ENCODE measurements at regions not wholly inside any gene's neighbourhood (a gene's known extent, or its start where the extent isn't known, plus 50 kb on each side); places are given as distances from the start of the nearest gene placed in this dataset.

- TF ChIP-seq EZH2phosphoT487 (IDR thresholded peaks at IDR 0.05; ENCODE audit: unreplicated experiment) (no peak), ZNF331 (CRISPR knock-in tag; IDR thresholded peaks at IDR 0.05; ENCODE audit: low read depth) (no peak), ZNF114 (CRISPR knock-in tag; IDR thresholded peaks at IDR 0.05) (no peak), JUNB (IDR thresholded peaks at IDR 0.05; ENCODE audit: unreplicated experiment) (no peak), CTCF (conservative IDR thresholded peaks at IDR 0.05; ENCODE audit: low read depth in 2 of 2) (no peak), NANOG (IDR thresholded peaks at IDR 0.05; ENCODE audit: borderline replicate concordance) (no peak), STAT1 (IDR thresholded peaks at IDR 0.05; ENCODE audit: unreplicated experiment) (no peak), POLR2AphosphoS5 (IDR thresholded peaks at IDR 0.05; ENCODE audit: low read depth) (no peak), EZH2 (IDR thresholded peaks at IDR 0.05; ENCODE audit: low read depth, unreplicated experiment) (no peak), REST (IDR thresholded peaks at IDR 0.05; ENCODE audit: unreplicated experiment) (no peak), ETS1 (IDR thresholded peaks at IDR 0.05) (no peak), CREB1 (CRISPR knock-in tag; IDR thresholded peaks at IDR 0.05; ENCODE audit: low read depth) (no peak)
- TF ChIP-seq, protein P1, sequence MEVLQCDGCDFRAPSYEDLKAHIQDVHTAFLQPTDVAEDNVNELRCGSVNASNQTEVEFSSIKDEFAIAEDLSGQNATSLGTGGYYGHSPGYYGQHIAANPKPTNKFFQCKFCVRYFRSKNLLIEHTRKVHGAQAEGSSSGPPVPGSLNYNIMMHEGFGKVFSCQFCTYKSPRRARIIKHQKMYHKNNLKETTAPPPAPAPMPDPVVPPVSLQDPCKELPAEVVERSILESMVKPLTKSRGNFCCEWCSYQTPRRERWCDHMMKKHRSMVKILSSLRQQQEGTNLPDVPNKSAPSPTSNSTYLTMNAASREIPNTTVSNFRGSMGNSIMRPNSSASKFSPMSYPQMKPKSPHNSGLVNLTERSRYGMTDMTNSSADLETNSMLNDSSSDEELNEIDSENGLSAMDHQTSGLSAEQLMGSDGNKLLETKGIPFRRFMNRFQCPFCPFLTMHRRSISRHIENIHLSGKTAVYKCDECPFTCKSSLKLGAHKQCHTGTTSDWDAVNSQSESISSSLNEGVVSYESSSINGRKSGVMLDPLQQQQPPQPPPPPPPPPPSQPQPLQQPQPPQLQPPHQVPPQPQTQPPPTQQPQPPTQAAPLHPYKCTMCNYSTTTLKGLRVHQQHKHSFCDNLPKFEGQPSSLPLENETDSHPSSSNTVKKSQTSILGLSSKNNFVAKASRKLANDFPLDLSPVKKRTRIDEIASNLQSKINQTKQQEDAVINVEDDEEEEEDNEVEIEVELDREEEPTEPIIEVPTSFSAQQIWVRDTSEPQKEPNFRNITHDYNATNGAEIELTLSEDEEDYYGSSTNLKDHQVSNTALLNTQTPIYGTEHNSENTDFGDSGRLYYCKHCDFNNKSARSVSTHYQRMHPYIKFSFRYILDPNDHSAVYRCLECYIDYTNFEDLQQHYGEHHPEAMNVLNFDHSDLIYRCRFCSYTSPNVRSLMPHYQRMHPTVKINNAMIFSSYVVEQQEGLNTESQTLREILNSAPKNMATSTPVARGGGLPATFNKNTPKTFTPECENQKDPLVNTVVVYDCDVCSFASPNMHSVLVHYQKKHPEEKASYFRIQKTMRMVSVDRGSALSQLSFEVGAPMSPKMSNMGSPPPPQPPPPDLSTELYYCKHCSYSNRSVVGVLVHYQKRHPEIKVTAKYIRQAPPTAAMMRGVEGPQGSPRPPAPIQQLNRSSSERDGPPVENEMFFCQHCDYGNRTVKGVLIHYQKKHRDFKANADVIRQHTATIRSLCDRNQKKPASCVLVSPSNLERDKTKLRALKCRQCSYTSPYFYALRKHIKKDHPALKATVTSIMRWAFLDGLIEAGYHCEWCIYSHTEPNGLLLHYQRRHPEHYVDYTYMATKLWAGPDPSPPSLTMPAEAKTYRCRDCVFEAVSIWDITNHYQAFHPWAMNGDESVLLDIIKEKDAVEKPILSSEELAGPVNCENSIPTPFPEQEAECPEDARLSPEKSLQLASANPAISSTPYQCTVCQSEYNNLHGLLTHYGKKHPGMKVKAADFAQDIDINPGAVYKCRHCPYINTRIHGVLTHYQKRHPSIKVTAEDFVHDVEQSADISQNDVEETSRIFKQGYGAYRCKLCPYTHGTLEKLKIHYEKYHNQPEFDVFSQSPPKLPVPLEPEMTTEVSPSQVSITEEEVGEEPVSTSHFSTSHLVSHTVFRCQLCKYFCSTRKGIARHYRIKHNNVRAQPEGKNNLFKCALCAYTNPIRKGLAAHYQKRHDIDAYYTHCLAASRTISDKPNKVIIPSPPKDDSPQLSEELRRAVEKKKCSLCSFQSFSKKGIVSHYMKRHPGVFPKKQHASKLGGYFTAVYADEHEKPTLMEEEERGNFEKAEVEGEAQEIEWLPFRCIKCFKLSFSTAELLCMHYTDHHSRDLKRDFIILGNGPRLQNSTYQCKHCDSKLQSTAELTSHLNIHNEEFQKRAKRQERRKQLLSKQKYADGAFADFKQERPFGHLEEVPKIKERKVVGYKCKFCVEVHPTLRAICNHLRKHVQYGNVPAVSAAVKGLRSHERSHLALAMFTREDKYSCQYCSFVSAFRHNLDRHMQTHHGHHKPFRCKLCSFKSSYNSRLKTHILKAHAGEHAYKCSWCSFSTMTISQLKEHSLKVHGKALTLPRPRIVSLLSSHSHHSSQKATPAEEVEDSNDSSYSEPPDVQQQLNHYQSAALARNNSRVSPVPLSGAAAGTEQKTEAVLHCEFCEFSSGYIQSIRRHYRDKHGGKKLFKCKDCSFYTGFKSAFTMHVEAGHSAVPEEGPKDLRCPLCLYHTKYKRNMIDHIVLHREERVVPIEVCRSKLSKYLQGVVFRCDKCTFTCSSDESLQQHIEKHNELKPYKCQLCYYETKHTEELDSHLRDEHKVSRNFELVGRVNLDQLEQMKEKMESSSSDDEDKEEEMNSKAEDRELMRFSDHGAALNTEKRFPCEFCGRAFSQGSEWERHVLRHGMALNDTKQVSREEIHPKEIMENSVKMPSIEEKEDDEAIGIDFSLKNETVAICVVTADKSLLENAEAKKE (CRISPR knock-in tag; IDR thresholded peaks at IDR 0.05): no peak
- no peaks in the 10 kb centered on the region for H3K27me3 ChIP-seq (ENCODE audit: insufficient read depth)
- H3K27me3 Mint-ChIP-seq (ENCODE audit: insufficient read depth, low read depth, poor library complexity): no peaks in the 10 kb centered on the region
- no peaks in the 10 kb centered on the region for H4K20me1 ChIP-seq (replicated peaks; ENCODE audit: insufficient read depth)
- H3K27ac Mint-ChIP-seq: no peak overlapping the region
- ATAC-seq (no peak), DNase-seq (ENCODE audit: low spot score) (no peak)
- H3K36me3 ChIP-seq (ENCODE audit: insufficient read depth): no peaks in the 10 kb centered on the region
- H2AFZ ChIP-seq: no peak overlapping the region
- no peaks in the 10 kb centered on the region for H3K9me2 ChIP-seq (ENCODE audit: insufficient read depth)
- no peaks in the 10 kb centered on the region for H3K9me3 Mint-ChIP-seq
- no peak overlapping the region for H3K4me3 Mint-ChIP-seq
- H3K36me3 Mint-ChIP-seq (ENCODE audit: low read depth): no peaks in the 10 kb centered on the region
- H3K79me2 ChIP-seq (replicated peaks; ENCODE audit: insufficient read depth): no peaks in the 10 kb centered on the region
- H3K4me3 ChIP-seq: no peak overlapping the region
- no peak overlapping the region for H3K4me2 ChIP-seq
- H3K27ac ChIP-seq (ENCODE audit: low read depth): no peak overlapping the region
- H3F3A ChIP-seq (replicated peaks; ENCODE audit: low read depth): no peaks in the 10 kb centered on the region
- no peaks in the 10 kb centered on the region for H3K4me1 ChIP-seq (ENCODE audit: insufficient read depth)
- peaks cover 4% of the 10 kb centered on the region; the same call in 2 of the 3 replicates for H3K4me1 Mint-ChIP-seq
Observed at GRCh38 chr18:57957210-57957609, 86.8 kb upstream of the NEDD4L start.
